SIG-M5 treated with dmso at 0.1 percent for 504 hours (cell line): ENCODE measurements at regions not wholly inside any gene's neighbourhood (a gene's known extent, or its start where the extent isn't known, plus 50 kb on each side); places are given as distances from the start of the nearest gene placed in this dataset.
A peak's percentile ranks its signal among the peaks of the same experiment; 100 is the strongest.
"Not testable (repeated sequence)": the region's sequence is repeated elsewhere in the genome, so short reads cannot be mapped to it uniquely, and the experiment has no call there.

Experiments used
- DNase-seq: peaks from one replicate; lab custom pipeline; 2025; ENCODE audit not compliant: unreplicated experiment; lab: John Stamatoyannopoulos, UW

DNA sequence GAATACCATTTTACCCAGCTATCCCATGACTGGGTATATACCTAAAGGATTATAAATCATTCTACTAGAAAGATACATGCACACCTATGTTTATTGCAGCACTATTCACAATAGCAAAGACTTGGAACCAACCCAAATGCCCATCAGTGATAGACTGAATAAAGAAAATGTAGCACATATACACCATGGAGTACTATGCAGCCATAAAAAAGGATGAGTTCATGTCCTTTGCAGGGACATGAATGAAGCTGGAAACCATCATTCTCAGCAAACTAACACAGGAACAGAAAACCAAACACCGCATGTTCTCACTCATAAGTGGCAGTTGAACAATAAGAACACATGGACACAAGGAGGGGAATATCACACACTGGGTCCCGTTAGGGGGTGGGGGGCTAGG is 191.9 kb upstream of the POU5F2 start:
- DNase-seq: not testable (repeated sequence)

DNA sequence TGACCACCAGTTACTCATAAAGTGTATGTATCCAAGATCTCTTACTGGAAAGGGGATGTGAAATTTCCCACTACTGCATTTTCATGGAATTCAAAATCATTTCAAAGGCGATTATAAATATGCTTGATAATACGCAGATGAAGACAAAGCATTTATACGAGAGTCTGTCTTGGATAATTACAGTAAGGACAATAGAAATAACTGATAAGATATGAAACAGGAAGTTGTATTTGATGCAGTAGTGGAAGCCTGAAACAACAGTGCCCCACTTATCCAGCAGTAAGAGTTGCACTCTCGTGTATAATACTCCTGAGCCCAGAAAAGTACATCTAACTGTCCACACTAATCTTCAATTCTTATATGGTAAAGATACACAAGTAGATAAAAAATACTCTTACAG is 188.7 kb upstream of the POU5F2 start:
- DNase-seq: peak; percentile 2

DNA sequence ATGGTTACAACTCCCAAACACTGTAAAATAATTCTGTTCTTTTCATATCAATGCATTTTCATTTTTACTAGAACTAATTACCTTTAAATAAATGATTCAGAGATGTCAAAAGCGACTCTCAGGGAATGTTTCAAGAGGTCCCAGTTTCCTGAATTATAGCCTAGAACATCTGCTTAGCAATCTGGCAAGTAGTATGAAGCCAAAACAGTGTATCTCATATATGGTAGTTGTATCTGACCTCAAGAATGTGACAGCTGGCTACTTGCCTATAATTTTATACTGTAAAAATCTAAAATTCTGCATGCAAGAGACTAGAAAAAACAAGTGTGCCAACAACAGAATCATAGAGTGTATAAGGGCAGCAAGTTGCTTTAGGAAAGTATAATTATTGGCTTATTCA is 187.7 kb upstream of the POU5F2 start:
- DNase-seq: no peak

DNA sequence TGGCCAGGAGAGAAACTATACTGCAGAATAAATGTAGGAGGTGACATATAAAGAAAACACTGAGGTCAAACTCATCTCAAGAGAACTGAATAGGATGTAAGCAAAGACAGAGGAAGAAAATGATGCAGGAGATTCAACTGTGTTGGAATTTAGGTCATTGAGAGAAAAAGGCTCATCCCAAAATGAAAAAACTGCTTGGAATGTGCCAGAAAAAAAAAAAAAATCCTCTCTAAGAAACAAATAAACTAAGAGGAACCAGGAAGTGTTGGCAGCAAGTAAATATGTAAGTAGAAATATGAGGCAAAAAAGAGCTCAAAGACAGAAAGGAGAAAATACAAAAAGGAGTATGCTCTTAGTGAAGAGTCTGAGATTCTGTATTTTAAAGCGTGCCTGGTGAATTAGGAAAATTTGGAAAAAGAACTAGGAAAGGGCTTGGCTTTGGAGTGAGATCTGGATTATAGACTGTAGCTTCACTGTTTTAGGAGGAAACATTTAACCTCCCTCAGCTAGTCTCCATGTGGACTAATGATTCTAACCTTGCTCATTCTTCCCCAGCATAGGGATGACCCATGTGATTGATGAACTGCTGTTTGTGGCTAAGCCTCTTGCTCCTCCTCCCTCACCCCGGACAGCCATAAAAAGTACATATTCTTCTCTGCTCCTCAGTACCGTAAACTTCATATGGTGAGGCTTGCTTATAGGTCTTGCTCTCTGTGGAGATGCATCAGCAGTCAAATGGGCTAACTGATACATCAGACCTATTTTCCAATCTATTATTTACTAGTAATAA is 185.6 kb upstream of the POU5F2 start:
- DNase-seq: no peak

DNA sequence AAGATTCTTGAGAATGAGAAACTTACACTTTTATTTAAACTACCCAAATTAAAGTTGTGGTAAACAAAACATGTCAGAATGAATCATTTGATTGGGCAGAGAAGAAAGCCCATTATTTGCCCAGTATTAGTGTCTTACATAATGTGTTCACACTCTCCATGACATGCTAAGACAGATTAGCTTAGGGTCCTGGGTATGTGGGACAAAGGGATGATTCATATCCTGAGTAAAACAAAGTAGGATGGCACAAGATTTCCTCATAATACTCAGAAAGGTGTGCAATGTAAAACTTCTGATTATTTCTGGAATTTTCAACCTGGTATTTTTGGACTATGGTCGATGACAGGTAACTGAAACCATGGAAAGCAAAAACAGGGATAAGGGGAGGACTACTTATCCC is 183.9 kb upstream of the POU5F2 start:
- no peak for DNase-seq

DNA sequence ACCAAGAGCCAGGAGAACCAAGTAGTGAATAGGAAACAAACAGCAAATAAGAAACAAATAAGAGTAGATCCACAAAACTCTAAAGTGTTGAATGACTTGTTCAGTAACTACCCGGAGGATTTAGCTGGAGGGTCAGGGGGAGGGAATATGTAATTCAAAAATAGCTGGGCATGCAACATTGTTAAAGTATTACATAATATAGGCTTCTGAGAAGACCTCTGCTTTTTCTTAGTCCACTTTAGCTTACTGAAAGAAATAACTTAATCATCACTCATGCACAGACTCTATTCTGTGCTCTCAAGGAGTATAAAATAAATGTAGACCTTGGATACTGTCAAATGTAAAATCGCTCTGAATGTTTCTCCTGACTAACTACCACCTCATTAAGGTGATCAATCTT is 183.2 kb upstream of the POU5F2 start:
- DNase-seq: peak; percentile 7

DNA sequence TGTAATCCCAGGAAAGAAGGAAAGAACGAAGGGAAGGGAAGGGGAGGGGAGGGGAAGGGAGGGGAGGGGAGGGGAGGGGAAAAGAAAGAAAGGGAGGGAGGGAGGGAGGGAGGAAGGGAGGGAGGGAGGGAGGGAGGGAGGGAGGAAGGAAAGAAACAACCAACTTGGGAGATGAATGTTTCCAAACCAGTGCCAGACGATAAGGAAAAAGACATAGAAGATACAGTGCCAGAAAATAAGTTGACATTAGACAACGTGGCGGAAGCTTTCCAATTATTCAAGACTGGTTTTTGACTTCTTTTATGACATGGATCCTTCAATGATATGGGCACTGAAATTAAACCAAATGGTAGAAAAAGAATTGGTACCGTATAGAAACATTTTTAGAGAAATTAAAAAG is 181.2 kb upstream of the POU5F2 start:
- DNase-seq: no peak

DNA sequence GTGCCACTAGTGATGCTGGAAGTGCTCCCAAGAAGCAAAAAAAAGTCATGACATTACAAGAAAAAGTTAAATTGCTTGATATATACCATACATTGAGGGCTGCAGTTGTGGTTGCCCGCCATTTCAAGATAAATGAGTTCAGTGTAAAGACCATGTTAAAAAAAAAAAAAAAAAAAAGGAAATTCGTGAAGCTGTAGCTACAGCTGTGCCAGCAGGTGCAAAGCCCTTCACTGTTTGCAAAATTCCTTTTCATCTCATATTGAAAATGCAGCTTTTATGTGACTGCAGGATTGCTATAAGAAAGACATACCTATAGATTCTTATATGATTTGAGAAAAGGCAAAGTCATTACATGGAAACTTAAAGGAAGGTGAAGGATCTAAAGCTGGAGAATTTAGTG is 179.6 kb upstream of the POU5F2 start:
- no peak for DNase-seq

DNA sequence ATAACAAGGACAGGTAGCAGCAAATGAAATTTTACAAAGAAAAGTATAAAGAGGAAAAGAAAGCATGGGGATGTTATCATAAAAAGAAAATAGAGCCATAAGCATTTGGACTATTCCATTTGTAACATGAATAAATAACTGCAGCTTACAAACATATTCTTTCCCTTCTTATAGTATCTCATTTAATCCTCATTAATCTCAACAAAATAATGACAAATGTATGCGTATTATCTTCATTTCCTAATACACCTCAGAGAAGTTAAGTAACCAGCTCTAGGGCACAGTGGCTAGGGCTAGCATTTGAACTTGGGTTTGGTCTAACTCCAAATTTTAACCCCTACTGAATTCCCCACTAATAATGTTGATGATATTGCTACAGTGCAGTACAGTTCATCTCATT is 175.5 kb upstream of the POU5F2 start:
- DNase-seq: no peak

DNA sequence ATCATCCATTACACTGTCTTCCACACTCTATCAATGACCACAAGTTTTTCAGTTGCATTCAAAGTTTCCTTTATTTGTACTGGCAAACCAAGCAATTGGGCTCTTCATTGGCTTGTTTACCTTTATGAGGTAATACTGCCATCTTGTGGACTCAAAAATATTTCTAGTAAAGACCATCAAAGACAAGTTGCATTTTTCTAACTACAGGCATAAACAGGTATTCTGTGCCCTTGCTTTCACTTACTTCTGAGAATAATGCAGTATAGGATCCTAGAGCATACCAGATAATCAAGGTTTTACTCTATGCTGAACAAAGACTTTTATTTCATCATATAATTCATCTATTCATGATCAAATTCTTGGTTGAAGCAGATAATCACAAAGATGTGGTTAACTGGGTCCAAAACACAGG is 173.7 kb upstream of the POU5F2 start:
- peak; percentile 49 for DNase-seq

DNA sequence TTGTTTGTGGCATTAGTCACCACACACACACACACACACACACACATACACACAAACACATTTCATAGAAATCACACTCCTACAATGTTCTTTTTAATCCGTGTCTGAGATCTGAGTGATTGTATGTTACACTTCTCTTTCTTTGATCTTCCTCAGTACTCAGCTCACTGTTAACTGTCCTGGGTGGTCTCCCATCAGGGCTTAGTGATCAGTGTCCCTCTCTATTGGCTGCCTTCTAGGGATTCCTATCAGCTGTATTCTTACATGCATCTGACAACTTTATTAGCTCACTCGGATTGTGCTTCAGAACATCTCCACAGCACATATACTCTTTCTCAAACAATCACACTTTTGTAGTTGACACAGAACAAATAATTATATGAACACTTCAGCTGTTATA is 170.2 kb upstream of the POU5F2 start:
- no peak for DNase-seq

DNA sequence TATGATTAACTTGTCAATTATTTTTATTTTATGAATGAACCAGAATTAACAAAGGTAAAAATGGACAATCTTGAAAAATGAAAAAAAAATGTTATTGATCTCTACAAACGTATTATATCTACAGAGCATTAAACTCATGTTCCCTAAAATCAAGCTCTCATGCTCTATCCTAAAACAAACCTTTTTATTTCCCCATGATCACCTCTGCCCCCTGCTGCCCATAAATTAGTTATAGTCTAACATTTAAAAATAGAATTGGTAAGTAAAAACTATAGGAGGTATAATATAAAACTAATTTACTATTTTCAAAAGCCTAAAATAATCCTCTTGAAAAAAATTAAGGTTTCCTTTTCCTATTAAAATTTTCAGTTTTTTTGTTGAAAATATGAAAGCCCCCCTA is 168.0 kb upstream of the POU5F2 start:
- DNase-seq: no peak

DNA sequence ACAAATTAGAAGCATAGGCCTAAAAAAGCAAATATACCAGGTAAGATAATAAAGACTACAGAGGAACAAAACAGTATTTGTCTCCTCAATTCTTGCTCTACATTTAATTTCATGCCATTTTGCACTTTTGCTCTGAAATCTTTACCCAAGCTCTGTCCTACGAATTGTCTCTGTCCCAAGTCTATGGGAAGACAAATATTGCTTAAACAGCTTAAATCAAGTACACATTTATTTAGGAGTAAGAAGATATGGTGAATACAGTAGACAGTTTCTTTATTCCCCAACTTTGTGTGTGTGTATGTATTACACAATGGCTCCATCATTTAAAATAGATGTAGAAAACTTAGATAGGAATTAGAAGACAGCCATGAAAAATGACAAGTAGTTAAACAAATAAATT is 163.5 kb upstream of the POU5F2 start:
- DNase-seq: no peak

DNA sequence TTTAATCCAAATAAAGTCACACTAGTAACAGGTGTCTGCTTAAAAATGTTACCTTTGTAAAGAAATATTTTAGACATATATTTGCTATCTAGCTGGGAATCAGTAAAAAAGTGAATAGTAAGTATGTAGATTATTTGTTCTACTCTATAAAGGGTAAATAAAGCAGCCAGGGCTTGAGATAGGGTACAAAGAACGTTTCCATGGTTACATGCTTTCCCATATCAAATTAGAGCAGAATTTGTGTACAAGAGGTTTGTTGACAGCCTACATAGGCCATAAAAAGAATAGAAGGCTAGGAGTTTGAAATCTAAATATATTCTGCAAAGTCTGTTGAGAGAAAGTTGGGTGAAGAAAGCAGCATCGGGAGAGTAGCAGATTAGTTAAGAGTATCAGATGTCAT is 160.9 kb upstream of the POU5F2 start:
- DNase-seq: no peak

DNA sequence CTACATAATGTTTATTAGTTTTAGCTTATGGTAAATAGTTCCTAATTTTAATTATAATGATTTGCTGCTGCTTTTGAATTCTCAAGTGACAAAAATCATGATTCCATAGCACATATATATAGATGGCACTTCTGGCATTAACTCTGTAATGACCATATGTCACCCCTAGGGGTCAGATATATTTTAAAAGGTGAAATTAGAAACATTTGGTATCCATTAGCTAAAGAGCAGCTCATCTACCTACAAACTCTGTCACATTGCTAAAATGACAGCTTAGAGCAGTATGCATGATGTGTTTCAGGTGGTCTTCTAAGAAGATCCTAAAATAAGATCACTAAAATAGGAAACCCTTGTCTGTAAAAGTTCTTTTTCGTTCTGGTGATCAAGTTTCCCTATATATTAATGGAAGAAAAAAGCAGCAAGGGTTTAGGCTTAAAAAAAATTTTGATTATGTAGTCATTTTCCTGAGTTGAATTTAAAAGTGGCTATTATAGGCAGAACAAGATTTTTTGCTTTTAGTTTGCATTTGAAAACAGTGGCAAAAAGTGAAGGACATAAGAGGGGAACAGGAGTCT is 157.7 kb upstream of the POU5F2 start:
- peak; percentile 34 for DNase-seq

DNA sequence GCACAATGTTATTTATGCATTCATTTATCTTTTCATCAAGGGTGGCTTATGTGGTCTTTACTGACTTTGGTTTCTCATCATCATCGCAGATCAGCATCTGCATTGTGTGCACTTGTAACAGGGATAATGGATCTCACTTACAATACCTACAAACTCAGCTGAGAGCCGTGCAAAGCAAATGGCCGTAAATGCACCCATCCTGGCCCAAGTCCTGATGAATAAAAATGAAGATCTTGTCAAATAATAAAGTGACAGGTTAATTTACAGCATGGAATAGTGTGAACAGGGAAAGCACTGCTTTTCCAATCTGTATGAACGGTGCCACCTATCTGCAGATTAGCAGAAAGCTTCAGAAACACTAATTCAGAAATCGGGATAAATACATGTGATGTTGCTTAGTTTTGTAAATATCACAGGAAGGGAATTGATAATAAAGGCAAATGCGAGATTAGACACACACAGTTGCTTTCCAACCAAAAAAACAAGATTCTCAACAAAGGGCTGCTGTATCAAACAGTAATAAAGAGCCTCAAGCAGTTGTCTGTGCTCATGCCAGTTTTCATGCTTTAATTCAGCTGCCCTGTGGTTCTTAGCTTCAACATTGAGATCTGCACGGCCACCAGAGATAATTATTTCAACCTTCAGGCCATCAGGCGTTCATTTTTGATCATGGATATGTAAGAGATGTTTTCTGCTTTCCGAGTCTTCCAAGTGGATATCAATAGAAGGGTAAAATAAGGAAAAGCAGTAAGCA is 153.4 kb upstream of the POU5F2 start:
- DNase-seq: peak; percentile 8

DNA sequence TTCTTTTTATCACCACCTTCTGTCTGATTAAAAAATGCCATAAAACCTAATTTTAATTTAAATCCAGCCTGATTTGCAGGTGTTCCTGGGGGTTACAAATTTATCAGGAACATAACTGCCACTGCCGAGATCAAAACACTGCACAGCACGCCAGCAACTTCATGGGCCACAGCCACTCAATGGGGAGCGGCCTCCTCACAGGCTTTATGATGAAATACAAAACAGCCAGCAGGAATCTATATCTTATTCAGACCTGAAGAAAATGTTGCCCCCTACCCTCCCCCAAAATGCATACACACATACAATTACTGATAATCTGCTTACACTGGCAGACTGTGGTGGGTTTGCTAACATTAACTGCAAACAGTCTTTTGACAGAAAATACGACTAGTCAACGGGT is 151.7 kb upstream of the POU5F2 start:
- no peak for DNase-seq

DNA sequence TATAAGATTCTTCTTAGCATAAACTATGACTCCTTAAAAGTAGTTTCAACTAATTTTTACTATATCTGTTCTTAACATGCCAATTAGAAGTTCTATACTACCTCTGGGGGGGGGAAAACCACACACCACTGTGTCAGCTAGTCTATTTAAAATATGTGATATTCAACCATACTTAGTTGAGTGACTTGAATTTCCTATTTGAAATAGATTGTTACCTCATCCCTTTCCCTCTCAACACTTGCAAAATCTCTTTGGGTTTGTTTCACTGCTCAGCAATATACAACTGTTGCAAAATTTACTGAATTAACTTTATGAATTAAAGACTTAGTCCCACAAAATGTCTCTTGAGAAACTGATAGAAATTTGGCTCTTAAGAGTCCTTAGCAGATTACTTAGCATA is 151.1 kb upstream of the POU5F2 start:
- peak; percentile 25 for DNase-seq

DNA sequence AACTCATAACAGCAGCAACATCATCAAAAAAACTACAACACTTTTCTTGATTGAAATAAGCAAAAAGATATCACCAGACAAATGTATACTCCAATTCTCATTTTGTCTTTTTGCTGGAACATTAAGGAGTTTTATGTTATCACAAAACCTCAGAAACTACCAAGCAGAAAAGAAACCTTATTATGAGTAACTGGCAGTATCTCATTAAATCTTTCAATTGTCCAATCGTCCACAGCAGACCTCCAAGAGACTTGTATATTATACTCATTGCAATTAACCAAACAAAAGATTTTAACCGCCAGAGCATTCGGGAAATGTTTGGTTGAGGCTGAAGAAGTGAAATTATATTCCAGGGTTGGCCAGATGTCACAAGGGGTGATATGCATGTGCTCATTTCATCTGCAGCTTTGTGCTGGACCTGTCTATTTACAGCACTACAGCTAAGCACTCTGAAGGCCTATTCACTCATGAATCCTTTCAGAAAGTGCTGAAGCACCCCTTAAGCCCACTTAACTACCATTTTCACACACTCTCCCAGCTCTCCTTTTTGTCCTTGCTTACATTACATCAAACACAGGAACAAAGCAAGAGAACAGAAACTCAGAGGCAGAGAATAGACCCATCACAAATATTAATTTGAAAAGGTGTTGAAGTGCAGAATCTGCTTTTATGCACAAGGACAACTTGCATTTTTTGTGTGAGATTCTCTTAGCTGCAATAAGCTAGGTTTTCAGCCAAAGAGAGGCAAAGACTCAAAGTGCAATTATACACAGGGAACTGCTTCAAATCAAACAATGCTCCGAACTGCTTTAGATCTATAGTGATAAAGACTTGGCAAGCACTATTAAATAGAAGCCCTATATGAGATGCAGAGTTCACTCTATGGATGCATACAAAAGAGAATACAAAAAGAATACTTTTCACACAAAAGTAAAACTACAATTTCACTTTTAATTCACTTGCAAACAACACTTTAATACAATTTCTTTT is 150.4 kb upstream of the POU5F2 start:
- no peak for DNase-seq

DNA sequence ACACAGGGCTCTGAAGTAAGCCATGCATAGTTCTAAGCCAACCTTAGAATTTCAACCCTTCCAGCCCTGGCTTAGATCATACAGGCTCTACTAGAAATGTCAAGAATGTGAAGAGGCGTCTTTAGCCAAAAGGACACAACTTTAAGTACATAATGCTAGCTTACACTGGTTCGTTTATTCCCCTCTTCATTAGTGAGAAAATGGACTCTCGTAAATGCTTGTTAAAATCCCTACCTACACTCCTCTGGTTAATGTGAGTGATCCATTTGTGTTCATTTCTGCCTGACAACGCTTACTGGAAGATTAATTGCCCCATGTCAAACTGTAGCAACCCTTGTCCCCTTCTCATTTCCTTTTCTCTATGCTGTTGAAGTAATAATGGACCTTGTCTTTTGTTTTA is 149.3 kb upstream of the POU5F2 start:
- DNase-seq: no peak

DNA sequence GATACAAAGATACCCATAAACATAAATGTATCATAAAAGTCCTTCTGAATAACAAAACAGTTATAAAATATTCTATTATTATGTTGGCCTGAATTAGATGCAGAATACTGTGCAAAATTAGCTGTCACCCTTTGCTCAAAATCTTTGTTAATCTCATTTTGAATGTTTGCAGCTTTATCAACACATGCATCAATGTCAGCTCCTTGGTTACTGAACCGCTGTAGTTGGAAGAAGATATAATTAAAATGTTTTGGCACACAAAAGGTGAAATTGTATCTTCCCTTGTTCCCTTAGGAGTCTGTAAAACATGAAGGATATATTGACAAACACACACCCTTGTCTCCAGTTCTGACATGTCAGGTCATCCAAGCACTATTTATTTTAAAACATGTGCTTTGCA is 146.3 kb upstream of the POU5F2 start:
- no peak for DNase-seq
